ENCODE measurements at regions not wholly inside any gene's neighbourhood (a gene's known extent, or its start where the extent isn't known, plus 50 kb on each side); places are given as distances from the start of the nearest gene placed in this dataset.

DNA sequence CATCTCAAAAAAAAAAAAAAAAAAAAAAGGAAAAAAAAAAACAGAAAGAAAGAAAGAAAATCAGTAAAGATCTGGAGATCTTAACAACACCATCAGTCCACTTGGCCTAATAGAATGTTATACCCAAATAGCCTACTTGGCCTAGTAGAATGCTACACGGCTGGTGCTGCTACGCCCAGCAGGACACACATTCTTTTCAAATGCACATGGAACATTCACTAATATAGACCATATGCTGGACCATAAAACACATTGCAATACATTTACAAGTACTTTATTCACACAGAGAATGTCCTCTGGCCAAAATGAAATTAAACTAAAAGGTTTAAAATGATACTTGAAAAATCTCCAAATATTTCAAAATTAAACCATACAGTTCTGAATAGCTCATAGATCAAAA, 80.0 kb upstream of the TNFAIP3 start:
- H3K27ac ChIP-seq, result no peak overlapping the region
- H3K4me1 ChIP-seq, result peaks cover 16 to 22% of the 10 kb centered on the region in 2 donors
- no peak for DNase-seq
- H3K9me3 ChIP-seq, result no peaks in the 10 kb centered on the region
- H3K36me3 ChIP-seq, result no peaks in the 10 kb centered on the region
- intact Hi-C loops (cut with DNase I), result no loop called here
- H3K27me3 ChIP-seq, result no peaks in the 10 kb centered on the region
- TF ChIP-seq, protein P1, sequence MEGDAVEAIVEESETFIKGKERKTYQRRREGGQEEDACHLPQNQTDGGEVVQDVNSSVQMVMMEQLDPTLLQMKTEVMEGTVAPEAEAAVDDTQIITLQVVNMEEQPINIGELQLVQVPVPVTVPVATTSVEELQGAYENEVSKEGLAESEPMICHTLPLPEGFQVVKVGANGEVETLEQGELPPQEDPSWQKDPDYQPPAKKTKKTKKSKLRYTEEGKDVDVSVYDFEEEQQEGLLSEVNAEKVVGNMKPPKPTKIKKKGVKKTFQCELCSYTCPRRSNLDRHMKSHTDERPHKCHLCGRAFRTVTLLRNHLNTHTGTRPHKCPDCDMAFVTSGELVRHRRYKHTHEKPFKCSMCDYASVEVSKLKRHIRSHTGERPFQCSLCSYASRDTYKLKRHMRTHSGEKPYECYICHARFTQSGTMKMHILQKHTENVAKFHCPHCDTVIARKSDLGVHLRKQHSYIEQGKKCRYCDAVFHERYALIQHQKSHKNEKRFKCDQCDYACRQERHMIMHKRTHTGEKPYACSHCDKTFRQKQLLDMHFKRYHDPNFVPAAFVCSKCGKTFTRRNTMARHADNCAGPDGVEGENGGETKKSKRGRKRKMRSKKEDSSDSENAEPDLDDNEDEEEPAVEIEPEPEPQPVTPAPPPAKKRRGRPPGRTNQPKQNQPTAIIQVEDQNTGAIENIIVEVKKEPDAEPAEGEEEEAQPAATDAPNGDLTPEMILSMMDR (IDR thresholded peaks at IDR 0.05), result no peak
- no peak for TF ChIP-seq POLR2A (IDR thresholded peaks at IDR 0.05)
- no peak overlapping the region for H3K4me3 ChIP-seq (replicated peaks in 1 of 3)
- 85 to 96% methylated on average over 2 of the region's 2 CpGs for WGBS, 2 donors

- H3K4me1 ChIP-seq, result peaks cover 26 to 29% of the 10 kb centered on the region in 2 donors
- H3K27me3 ChIP-seq, result no peaks in the 10 kb centered on the region
- no peaks in the 10 kb centered on the region for H3K9me3 ChIP-seq
- no peak overlapping the region for H3K27ac ChIP-seq
- intact Hi-C loops (cut with DNase I), result no loop called here
- TF ChIP-seq, protein P1 (IDR thresholded peaks at IDR 0.05), result no peak
- no peak for TF ChIP-seq POLR2A (IDR thresholded peaks at IDR 0.05)
- no peak overlapping the region for H3K4me3 ChIP-seq (replicated peaks in 1 of 3)
- no peak for DNase-seq
- H3K36me3 ChIP-seq, result no peaks in the 10 kb centered on the region
- 98% methylated on average over 1 of the region's 1 CpG for WGBS, 2 donors
Measured at GRCh38 chr6:137788248-137788647, 78.8 kb upstream of the TNFAIP3 start.

DNA sequence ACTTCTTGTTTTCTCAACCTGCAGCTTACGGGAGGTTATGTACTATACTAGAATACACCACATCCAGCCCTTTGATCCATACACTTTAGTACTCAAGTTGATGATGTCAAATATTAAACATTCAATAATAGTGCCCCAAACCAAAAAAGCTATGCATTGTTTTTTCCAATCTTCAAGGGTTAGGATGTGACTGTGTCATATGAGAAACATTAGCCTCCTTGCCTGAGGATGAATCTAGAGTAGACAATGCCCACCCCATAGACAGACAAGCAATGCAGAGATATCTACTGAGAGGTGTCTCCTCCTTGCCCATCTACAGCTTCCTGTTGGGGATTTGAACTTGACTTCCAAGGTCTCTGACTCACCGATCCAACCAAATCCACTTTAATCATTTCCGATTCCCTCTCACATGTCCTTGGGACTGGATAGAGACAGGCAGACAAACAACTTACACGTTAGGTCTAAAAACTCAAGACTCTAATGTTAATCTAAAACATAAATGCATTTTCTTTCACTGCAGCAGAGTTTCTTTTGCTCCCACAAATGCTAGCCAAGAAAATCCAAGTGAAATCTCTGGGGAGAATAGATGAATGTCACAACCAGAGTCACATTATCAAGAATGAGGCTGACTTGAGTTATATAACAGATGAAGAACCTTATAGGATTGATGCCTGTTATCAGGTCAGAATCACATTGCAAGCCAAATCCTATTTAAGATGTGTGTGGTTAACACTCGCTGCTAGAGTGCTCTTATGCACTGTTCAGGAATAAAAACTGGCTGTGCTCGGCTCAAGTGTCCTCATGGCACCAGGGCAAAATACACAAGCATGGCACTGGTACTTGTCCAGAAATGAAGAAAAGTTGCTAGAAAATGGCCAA, 75.5 kb upstream of the TNFAIP3 start:
- Histone ChIP-seq H3K36me3 (no peaks in the 10 kb centered on the region), H3K27me3 (no peaks in the 10 kb centered on the region), H3K4me1 (peaks cover 26 to 29% of the 10 kb centered on the region in 2 donors), H3K4me3 (replicated peaks in 1 of 3) (no peak overlapping the region), H3K27ac (peak overlapping the region; percentile 60 to 74 (median 70)), H3K9me3 (no peaks in the 10 kb centered on the region)
- WGBS, 2 donors, result 27 to 31% methylated on average over 6 of the region's 6 CpGs
- DNase-seq, result peak; percentile 77
- TF ChIP-seq POLR2A (IDR thresholded peaks at IDR 0.05), result no peak
- TF ChIP-seq, protein P1 (IDR thresholded peaks at IDR 0.05), result no peak
- intact Hi-C loops (cut with DNase I), result loop anchor here (10.0 kb wide), 1 partner anchor 153 kb away; no protein-coding TSS in a partner anchor

DNA sequence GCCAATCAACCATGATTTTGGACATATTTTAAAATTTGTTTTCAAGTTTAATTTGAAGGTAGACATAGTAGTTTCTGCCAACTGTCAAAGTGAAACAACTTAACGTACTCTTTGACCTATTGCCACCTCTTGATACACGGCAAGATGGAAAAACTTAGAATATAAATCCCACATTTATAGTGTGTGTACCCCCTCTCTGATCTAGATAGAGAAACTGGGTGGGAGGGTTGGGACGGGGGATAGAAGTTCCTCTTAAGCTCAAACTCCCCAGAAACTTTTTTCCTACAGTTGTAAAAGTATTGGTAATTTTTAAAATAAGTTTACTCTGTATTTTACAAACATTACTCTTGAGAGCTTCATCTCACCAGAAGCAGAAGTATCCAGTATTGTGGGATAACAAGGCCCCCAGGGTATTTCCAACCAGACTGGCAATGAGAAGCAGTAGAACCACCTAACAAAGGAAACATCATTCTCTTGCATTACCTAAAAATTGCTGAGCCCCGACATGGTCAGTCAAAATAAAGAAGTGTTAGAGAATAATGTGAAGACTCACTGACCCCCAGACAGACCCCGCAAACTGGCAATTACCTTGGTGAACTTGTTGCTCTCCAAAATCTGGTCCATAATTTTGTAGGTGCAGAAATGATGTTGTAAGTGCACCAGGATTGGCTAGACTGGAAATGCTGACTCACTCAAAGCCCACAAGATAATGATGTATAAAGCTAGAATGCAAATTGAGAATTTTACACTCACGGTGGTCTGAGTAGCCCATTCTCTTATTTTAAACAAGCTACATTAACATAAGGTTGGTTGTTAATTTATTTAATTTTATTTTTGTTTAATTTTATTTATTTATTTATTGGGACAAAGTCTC, 74.7 kb upstream of the TNFAIP3 start:
- no peaks in the 10 kb centered on the region for H3K36me3 ChIP-seq
- no peaks in the 10 kb centered on the region for H3K27me3 ChIP-seq
- WGBS, 2 donors, result 49 to 56% methylated on average over 6 of the region's 6 CpGs
- DNase-seq, result no peak
- H3K4me3 ChIP-seq (replicated peaks in 1 of 3), result no peak overlapping the region
- H3K27ac ChIP-seq, result peak overlapping the region; percentile 58 to 74 (median 70)
- intact Hi-C loops (cut with DNase I), result loop anchor here (10.0 kb wide), 1 partner anchor 152 kb away; no protein-coding TSS in a partner anchor
- no peak for TF ChIP-seq POLR2A (IDR thresholded peaks at IDR 0.05)
- TF ChIP-seq, protein P1 (IDR thresholded peaks at IDR 0.05), result no peak
- peaks cover 26 to 29% of the 10 kb centered on the region in 2 donors for H3K4me1 ChIP-seq
- H3K9me3 ChIP-seq, result no peaks in the 10 kb centered on the region
